IMR-90 (cell line): ENCODE measurements at regions not wholly inside any gene's neighbourhood (a gene's known extent, or its start where the extent isn't known, plus 50 kb on each side); places are given as distances from the start of the nearest gene placed in this dataset.

Experiments used
- ATAC-seq: fragments of 200-7000 bp; cut with Tn5 transposase; 2 replicates; pipeline ENCODE4 v1.9.1; 2020; ENCODE audit warnings: low read depth, mild to moderate bottlenecking, moderate library complexity
- BruUV-seq: library from RNA; stranded (reverse); fragments of 400-500 nt; replicated peaks from 2 replicates; lab custom pipeline; 2021; lab: Mats Ljungman, UMichigan
- CTCF ChIA-PET: fragments of 300-600 bp; formaldehyde crosslinking; extraction: SDS; loops from one replicate; lab custom pipeline; 2021; ENCODE audit warnings: antibody characterized with exemption; lab: Yijun Ruan, JAX
- POLR2A ChIA-PET: fragments of 300-600 bp; sonication (Branson Sonifier 250); formaldehyde crosslinking; loops from one replicate; lab custom pipeline; 2022; ENCODE audit warnings: antibody characterized with exemption; ENCODE audit not compliant: unreplicated experiment; lab: Charles Lee
- DNase-seq: peaks from one replicate; pipeline ENCODE4 v3.0.0; 2013
- H2AFZ ChIP-seq: replicated peaks from 2 replicates; pipeline ENCODE3; 2013; ENCODE audit warnings: low read length, mild to moderate bottlenecking; ENCODE audit not compliant: poor library complexity
- H2AK5ac ChIP-seq: 2 replicates; pipeline ENCODE4 v1.6.1; 2013; ENCODE audit warnings: low read depth, low read length, inconsistent platforms
- H2AK9ac ChIP-seq: replicated peaks from 2 replicates; pipeline ENCODE3; 2013; ENCODE audit warnings: mild to moderate bottlenecking, low read depth, low read length, moderate library complexity; ENCODE audit not compliant: poor library complexity
- H2BK120ac ChIP-seq: 2 replicates; pipeline ENCODE4 v1.6.1; 2013; ENCODE audit warnings: low read depth, low read length, inconsistent platforms
- H2BK15ac ChIP-seq: 3 replicates; pipeline ENCODE4 v1.6.1; 2013; ENCODE audit warnings: low read depth, low read length, inconsistent platforms
- H2BK20ac ChIP-seq: 2 replicates; pipeline ENCODE4 v1.6.1; 2013; ENCODE audit warnings: low read depth, mild to moderate bottlenecking, inconsistent platforms, low read length, moderate library complexity
- H2BK5ac ChIP-seq: 2 replicates; pipeline ENCODE4 v1.6.1; 2013; ENCODE audit warnings: mild to moderate bottlenecking, low read depth, low read length, inconsistent platforms; ENCODE audit not compliant: poor library complexity, severe bottlenecking
- H3K14ac ChIP-seq: replicated peaks from 2 replicates; pipeline ENCODE4 v1.6.1; 2013; ENCODE audit warnings: low read depth, low read length, inconsistent platforms
- H3K18ac ChIP-seq: 2 replicates; pipeline ENCODE4 v1.6.1; 2013; ENCODE audit warnings: low read depth, low read length, control low read depth
- H3K23ac ChIP-seq: 2 replicates; pipeline ENCODE4 v1.6.1; 2013; ENCODE audit warnings: low read depth, low read length, inconsistent platforms
- H3K27ac ChIP-seq: 2 replicates; pipeline ENCODE4 v1.5.1; 2013; ENCODE audit warnings: mild to moderate bottlenecking, control low read depth, low read length; ENCODE audit not compliant: insufficient read depth
- H3K27me3 ChIP-seq: 2 replicates; pipeline ENCODE4 v1.6.1; 2013; ENCODE audit warnings: low read length; ENCODE audit not compliant: control insufficient read depth, insufficient read depth
- H3K36me3 ChIP-seq: 2 replicates; pipeline ENCODE4 v1.6.1; 2013; ENCODE audit warnings: low read length, mixed read lengths; ENCODE audit not compliant: control insufficient read depth, insufficient read depth
- H3K4ac ChIP-seq: 2 replicates; pipeline ENCODE4 v1.6.1; 2013; ENCODE audit warnings: low read depth, low read length, inconsistent platforms
- H3K4me1 ChIP-seq: 2 replicates; pipeline ENCODE4 v1.6.1; 2013; ENCODE audit warnings: low read length, mixed read lengths; ENCODE audit not compliant: control insufficient read depth, insufficient read depth
- H3K4me2 ChIP-seq: 2 replicates; pipeline ENCODE4 v1.6.1; 2013; ENCODE audit warnings: low read depth, mild to moderate bottlenecking, control low read depth, low read length, moderate library complexity
- H3K4me3 ChIP-seq: 2 replicates; pipeline ENCODE4 v1.5.1; 2013; ENCODE audit warnings: low read depth, mild to moderate bottlenecking, control low read depth, low read length, moderate library complexity; ENCODE audit not compliant: insufficient read depth
- H3K56ac ChIP-seq: 2 replicates; pipeline ENCODE4 v1.6.1; 2013; ENCODE audit warnings: low read length, inconsistent platforms; ENCODE audit not compliant: insufficient read depth; ENCODE audit errors: extremely low read depth
- H3K79me1 ChIP-seq, 2 experiments: 2 replicates each; pipeline ENCODE4 v1.6.1; 2013; ENCODE audit warnings: low read length in 2 of 2, inconsistent platforms in 1 of 2, low read depth in 1 of 2
- H3K9ac ChIP-seq: 2 replicates; pipeline ENCODE4 v1.6.1; 2013; ENCODE audit warnings: low read depth, low read length, control low read depth
- H3K9me1 ChIP-seq: 2 replicates; pipeline ENCODE4 v1.6.1; 2013; ENCODE audit warnings: low read length, inconsistent platforms; ENCODE audit not compliant: insufficient read depth
- H3K9me3 ChIP-seq: 2 replicates; pipeline ENCODE4 v1.6.1; 2013; ENCODE audit warnings: low read length; ENCODE audit not compliant: control insufficient read depth, insufficient read depth
- H4K20me1 ChIP-seq: 2 replicates; pipeline ENCODE4 v1.6.1; 2013; ENCODE audit warnings: low read length, inconsistent platforms; ENCODE audit not compliant: insufficient read depth
- H4K5ac ChIP-seq: 2 replicates; pipeline ENCODE4 v1.6.1; 2013; ENCODE audit warnings: mild to moderate bottlenecking, low read depth, low read length, control low read depth
- H4K8ac ChIP-seq, 2 experiments: 2 replicates each; pipeline ENCODE4 v1.6.1; 2013; ENCODE audit warnings: low read depth in 2 of 2, low read length in 2 of 2, control low read depth in 1 of 2, inconsistent platforms in 1 of 2
- H4K91ac ChIP-seq: 2 replicates; pipeline ENCODE4 v1.6.1; 2013; ENCODE audit warnings: low read depth, low read length, inconsistent platforms; ENCODE audit not compliant: insufficient read depth
- BHLHE40 ChIP-seq: fragments of 150-350 bp; IDR thresholded peaks from 2 replicates; pipeline ENCODE4 v1.6.1; 2016; ENCODE audit warnings: mild to moderate bottlenecking, low read depth, low read length
- CEBPB ChIP-seq: IDR thresholded peaks from 2 replicates; pipeline ENCODE4 v1.6.1; 2012; ENCODE audit warnings: low read depth, low read length, improper control_type of control experiment
- CHD1 ChIP-seq: IDR thresholded peaks from 2 replicates; pipeline ENCODE4 v1.6.1; 2012; ENCODE audit warnings: low read depth, low read length, improper control_type of control experiment
- FOS ChIP-seq: fragments of 150-350 bp; IDR thresholded peaks from 2 replicates; pipeline ENCODE4 v1.6.1; 2016; ENCODE audit warnings: low read depth, low read length
- MAFK ChIP-seq: IDR thresholded peaks from 2 replicates; pipeline ENCODE4 v1.6.1; 2012; ENCODE audit warnings: low read depth, low read length, improper control_type of control experiment
- MAZ ChIP-seq: IDR thresholded peaks from 2 replicates; pipeline ENCODE4 v1.6.1; 2012; ENCODE audit warnings: low read depth, mild to moderate bottlenecking, low read length, improper control_type of control experiment, moderate library complexity, borderline replicate concordance
- MXI1 ChIP-seq: IDR thresholded peaks from 2 replicates; pipeline ENCODE4 v1.6.1; 2012; ENCODE audit warnings: low read depth, mild to moderate bottlenecking, low read length, moderate library complexity, borderline replicate concordance
- NFE2L2 ChIP-seq: fragments of 150-350 bp; IDR thresholded peaks from 2 replicates; pipeline ENCODE4 v1.6.1; 2016; ENCODE audit warnings: low read depth, mild to moderate bottlenecking, low read length
- POLR2A ChIP-seq: IDR thresholded peaks from 2 replicates; pipeline ENCODE4 v1.6.1; 2012; ENCODE audit warnings: mild to moderate bottlenecking, low read depth, low read length
- RAD21 ChIP-seq: IDR thresholded peaks from 2 replicates; pipeline ENCODE4 v1.6.1; 2012; ENCODE audit warnings: low read length, improper control_type of control experiment
- RCOR1 ChIP-seq: IDR thresholded peaks from 2 replicates; pipeline ENCODE4 v1.6.1; 2012; ENCODE audit warnings: mild to moderate bottlenecking, low read length, improper control_type of control experiment; ENCODE audit not compliant: insufficient replicate concordance
- RFX5 ChIP-seq: IDR thresholded peaks from 2 replicates; pipeline ENCODE4 v1.8.0; 2012; ENCODE audit warnings: low read depth, mild to moderate bottlenecking, low read length, moderate library complexity
- SMC3 ChIP-seq: fragments of 150-350 bp; IDR thresholded peaks from 2 replicates; pipeline ENCODE4 v1.6.1; 2016; ENCODE audit warnings: low read depth, mild to moderate bottlenecking, antibody characterized with exemption, low read length, moderate library complexity
- WGBS, 2 experiments: methylation state at CpG; one replicate each; pipeline versions ENCODE4 v1.1.5 to v1.1.7; 2013; ENCODE audit warnings: missing lambda C conversion rate in 2 of 2; ENCODE audit not compliant: insufficient read length in 1 of 2; ENCODE audit errors: extremely low coverage in 2 of 2; 5-methylcytosine and 5-hydroxymethylcytosine counted together
- dilution Hi-C: fragments of 300-500 bp; cut with HindIII; formaldehyde crosslinking; loops from one replicate; pipeline ENCODE4 v1.14.3; 2018; ENCODE audit warnings: low sequenced_read_pairs; ENCODE audit not compliant: unreplicated experiment
- in situ Hi-C: fragments of 300-500 bp; cut with MboI; formaldehyde crosslinking; loops from 3 replicates; pipeline ENCODE4 v1.14.3; 2019; ENCODE audit warnings: low sequenced_read_pairs, inconsistent platforms, mixed read lengths
- intact Hi-C: fragments of 100-400 bp; cut with micrococcal nuclease; formaldehyde crosslinking; loops from 2 replicates; pipeline ENCODE4 v1.10.0; 2022
- TF ChIP-seq, protein P1 (sequence below): fragments of 150-350 bp; IDR thresholded peaks from 2 replicates; pipeline ENCODE4 v1.6.1; 2017; ENCODE audit warnings: mild to moderate bottlenecking, antibody characterized with exemption, low read length, low read depth
- TF ChIP-seq, protein P2 (sequence below): conservative IDR thresholded peaks from 2 replicates; pipeline ENCODE4 v1.5.1; 2012; ENCODE audit warnings: mild to moderate bottlenecking, low read depth, low read length, improper control_type of control experiment
- TF ChIP-seq, protein P3 (sequence below): fragments of 150-350 bp; IDR thresholded peaks from 2 replicates; pipeline ENCODE4 v1.6.1; 2016; ENCODE audit warnings: low read depth, mild to moderate bottlenecking, low read length, moderate library complexity, borderline replicate concordance

GRCh38 chr19:28636016-28636629, 576.8 kb downstream of the UQCRFS1 start:
- dilution Hi-C loops, result no loop called here
- H3K4ac ChIP-seq, result no peak overlapping the region
- no peak overlapping the region for H3K23ac ChIP-seq
- TF ChIP-seq, protein P1, sequence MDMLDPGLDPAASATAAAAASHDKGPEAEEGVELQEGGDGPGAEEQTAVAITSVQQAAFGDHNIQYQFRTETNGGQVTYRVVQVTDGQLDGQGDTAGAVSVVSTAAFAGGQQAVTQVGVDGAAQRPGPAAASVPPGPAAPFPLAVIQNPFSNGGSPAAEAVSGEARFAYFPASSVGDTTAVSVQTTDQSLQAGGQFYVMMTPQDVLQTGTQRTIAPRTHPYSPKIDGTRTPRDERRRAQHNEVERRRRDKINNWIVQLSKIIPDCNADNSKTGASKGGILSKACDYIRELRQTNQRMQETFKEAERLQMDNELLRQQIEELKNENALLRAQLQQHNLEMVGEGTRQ, result no peak
- TF ChIP-seq RAD21, result no peak
- no peak for TF ChIP-seq MAZ
- TF ChIP-seq, protein P2, sequence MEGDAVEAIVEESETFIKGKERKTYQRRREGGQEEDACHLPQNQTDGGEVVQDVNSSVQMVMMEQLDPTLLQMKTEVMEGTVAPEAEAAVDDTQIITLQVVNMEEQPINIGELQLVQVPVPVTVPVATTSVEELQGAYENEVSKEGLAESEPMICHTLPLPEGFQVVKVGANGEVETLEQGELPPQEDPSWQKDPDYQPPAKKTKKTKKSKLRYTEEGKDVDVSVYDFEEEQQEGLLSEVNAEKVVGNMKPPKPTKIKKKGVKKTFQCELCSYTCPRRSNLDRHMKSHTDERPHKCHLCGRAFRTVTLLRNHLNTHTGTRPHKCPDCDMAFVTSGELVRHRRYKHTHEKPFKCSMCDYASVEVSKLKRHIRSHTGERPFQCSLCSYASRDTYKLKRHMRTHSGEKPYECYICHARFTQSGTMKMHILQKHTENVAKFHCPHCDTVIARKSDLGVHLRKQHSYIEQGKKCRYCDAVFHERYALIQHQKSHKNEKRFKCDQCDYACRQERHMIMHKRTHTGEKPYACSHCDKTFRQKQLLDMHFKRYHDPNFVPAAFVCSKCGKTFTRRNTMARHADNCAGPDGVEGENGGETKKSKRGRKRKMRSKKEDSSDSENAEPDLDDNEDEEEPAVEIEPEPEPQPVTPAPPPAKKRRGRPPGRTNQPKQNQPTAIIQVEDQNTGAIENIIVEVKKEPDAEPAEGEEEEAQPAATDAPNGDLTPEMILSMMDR, result no peak
- no peak for TF ChIP-seq BHLHE40
- no peak for TF ChIP-seq FOS
- no peak for TF ChIP-seq CHD1
- TF ChIP-seq POLR2A, result no peak
- no peak for TF ChIP-seq MAFK
- no peak for TF ChIP-seq MXI1
- no peak for TF ChIP-seq RCOR1
- TF ChIP-seq CEBPB, result no peak
- TF ChIP-seq, protein P3, sequence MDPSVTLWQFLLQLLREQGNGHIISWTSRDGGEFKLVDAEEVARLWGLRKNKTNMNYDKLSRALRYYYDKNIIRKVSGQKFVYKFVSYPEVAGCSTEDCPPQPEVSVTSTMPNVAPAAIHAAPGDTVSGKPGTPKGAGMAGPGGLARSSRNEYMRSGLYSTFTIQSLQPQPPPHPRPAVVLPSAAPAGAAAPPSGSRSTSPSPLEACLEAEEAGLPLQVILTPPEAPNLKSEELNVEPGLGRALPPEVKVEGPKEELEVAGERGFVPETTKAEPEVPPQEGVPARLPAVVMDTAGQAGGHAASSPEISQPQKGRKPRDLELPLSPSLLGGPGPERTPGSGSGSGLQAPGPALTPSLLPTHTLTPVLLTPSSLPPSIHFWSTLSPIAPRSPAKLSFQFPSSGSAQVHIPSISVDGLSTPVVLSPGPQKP, result no peak
- no peak for TF ChIP-seq RFX5
- TF ChIP-seq NFE2L2, result no peak
- no peak for TF ChIP-seq SMC3
- in situ Hi-C loops, result no loop called here
- H2BK20ac ChIP-seq, result no peak overlapping the region
- H3K27me3 ChIP-seq, result no peaks in the 10 kb centered on the region
- CTCF ChIA-PET, result interaction anchor here (0.5 kb wide), 1 partner anchor 118 kb away, joined by 4 read pairs; no protein-coding TSS in a partner anchor
- no peak overlapping the region for H2AK5ac ChIP-seq
- intact Hi-C loops, result no loop called here
- no peak for DNase-seq
- H2AK9ac ChIP-seq, result no peak overlapping the region
- POLR2A ChIA-PET, result no interaction called here
- no peak overlapping the region for H4K91ac ChIP-seq
- H3K36me3 ChIP-seq, result no peaks in the 10 kb centered on the region
- no peak overlapping the region for H2BK15ac ChIP-seq
- no CpG with 5 or more reads among the region's 5 CpGs for WGBS, 2 experiments
- H4K5ac ChIP-seq, result no peak overlapping the region
- no peak overlapping the region for H2BK5ac ChIP-seq
- H3K27ac ChIP-seq, result no peak overlapping the region
- no peaks in the 10 kb centered on the region for H3K4me1 ChIP-seq
- no peaks in the 10 kb centered on the region for H3K9me1 ChIP-seq
- H3K9me3 ChIP-seq, result peaks cover 35% of the 10 kb centered on the region
- no peak for ATAC-seq
- no TSS peak for BruUV-seq
- no peak overlapping the region for H4K8ac ChIP-seq
- H2BK120ac ChIP-seq, result no peak overlapping the region
- no peaks in the 10 kb centered on the region for H3K79me1 ChIP-seq
- H3K4me2 ChIP-seq, result no peak overlapping the region
- no peak overlapping the region for H3K4me3 ChIP-seq
- H3K18ac ChIP-seq, result no peak overlapping the region
- H3K14ac ChIP-seq, result no peak overlapping the region
- no peak overlapping the region for H3K56ac ChIP-seq
- no peaks in the 10 kb centered on the region for H4K20me1 ChIP-seq
- no peak overlapping the region for H2AFZ ChIP-seq
- no peak overlapping the region for H3K9ac ChIP-seq
